HG03095 (cell line): ENCODE measurements at regions not wholly inside any gene's neighbourhood (a gene's known extent, or its start where the extent isn't known, plus 50 kb on each side); places are given as distances from the start of the nearest gene placed in this dataset.

Experiments used
- ATAC-seq: cut with Tn5 transposase; IDR thresholded peaks from one replicate; pipeline ENCODE4 v1.9.1; 2021; ENCODE audit warnings: moderate library complexity; ENCODE audit not compliant: unreplicated experiment

DNA sequence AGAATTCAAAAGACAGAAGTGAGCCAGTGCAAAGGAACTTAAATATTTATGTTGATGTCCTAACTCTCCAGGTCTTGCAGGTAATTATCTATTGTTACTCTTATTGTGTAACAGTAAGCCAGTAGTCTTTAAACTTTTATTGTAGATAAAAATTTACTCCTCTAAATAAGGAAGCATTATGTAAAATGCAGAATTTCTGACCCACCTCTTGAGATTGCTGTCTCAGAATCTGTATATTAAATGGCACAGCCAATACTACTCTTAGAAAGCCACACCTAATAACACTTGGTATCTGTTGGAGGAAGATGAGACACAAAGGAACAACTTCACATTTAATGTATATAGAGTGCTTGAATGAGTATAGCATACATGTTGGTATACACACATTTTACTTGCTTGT is 613.5 kb upstream of the ZNF804A start:
- ATAC-seq, result no peak

DNA sequence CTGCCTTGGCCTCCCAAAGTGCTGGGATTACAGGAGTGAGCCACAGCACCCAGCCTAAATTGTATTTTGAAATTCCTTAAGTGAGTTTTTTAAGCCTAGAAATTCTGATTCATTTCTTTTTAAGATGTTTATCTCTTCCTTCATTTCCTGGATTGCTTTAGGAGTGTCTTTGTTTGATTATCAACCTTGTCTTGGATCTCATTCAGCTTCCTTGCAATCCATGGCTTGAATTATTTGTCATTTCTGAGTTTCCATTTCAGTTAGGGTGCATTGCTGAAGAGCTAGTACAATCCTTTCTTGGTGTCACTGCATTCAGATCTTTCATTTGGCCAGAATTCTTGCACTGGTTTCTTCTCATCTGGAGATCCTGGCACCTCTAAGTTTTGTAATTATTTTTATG is 606.4 kb upstream of the ZNF804A start:
- no peak for ATAC-seq

DNA sequence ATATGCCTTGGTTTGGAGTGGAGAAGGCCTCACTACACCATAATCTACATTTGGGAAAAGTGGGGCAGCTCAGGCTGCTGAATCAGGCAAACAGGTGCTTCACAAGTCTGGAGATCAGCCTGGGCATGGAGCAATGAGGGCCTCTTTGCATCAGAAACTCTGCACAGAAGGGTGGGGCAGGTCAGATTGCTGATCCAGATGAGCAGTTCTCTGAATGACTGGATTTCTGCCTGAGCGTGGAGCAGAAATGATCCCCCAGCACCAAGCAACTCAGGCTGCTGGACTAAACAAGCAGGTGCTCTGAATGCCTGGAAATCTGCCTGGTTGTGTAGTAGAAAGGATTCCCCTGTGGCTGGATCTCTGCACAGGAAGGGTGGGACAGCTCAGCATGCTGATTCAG is 605.3 kb upstream of the ZNF804A start:
- ATAC-seq, result peak; percentile 61

DNA sequence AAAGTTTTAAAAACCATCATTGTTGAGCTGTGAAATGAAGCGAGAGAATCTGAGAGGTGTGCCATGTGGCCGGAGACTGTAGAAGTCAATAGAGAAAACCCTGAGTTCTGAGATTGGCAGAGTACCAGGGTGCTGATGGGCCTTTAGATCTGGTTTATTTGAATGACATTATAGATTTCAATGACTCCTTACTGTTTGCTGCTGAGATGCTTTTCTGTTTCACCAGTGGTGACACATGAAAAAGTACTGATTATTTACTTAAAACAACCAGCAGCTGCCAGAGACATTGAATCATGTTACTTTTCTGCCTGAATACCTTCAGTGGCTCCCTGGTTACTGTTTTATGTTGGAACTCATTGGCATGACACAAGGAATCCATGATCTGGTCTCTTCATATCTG is 602.7 kb upstream of the ZNF804A start:
- ATAC-seq, result no peak

GRCh38 chr2:183996825-183997793 is 601.2 kb upstream of the ZNF804A start:
- no peak for ATAC-seq

DNA sequence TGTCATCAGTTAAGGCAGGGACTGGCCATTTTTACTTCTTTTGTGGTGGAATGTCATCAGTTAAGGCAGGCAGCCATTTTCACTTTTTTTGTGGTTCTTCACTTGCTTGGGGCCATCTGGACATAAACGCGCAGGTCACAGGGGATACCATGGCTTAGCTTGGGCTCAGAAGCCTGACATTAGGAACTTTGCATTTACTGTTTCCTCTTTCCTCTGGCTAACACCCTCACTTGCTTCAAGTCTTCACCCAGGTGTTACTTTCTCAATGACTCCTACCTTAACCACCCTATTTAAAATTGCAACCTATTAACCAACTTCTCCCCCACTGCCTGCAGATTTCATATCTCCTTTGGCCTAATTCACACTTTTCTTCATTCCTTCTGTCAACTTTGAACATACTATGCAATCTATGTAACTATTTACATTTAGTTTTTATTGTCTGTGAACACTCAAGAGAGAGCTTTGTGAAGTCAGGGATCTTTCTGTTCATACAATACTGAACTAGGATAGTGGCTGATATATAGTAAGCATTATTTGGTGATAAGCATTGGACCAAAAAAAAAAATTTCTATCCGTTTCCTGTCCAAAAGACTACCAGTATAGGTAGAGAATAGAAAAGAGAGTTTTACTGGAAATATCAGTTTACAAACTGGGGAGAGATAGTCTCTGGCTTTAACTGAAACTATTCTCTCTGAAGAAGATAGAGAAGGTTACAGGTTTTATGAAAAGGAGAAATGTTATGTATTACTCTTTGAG is 600.1 kb upstream of the ZNF804A start:
- ATAC-seq, result peak; percentile 93

GRCh38 chr2:183998797-183999190 is 599.5 kb upstream of the ZNF804A start:
- peak; percentile 26 for ATAC-seq

DNA sequence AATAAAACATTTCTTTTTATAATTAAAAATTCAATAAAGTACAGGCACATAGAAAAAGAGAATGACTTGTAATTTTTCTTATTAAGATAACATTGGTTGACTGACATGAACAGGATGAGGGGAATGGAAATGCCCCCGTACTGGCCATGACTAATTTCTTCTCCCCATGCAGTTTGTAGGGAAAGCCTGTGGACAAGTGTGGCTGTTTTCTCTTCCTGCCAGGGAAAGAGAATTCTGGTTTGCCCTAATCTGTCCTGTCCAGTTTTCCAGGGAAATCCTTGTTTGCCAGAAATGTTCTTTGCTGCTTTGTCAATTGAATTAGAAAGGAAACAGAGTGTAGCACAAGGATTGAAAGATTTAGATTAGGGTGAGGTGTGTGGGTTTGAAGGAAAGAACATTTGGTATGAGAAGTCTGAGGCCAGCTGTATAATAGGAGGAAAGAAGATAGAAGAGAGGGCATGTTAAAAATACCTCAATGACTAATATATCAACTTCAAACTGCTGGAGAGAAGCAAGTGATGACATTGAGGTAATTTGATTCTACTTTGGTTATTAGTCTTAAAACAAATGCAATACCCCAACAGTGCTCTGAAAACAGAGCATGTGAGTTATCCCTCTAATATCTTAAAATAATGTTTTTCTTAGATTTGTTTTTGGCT is 593.9 kb upstream of the ZNF804A start:
- peak; percentile 93 for ATAC-seq

DNA sequence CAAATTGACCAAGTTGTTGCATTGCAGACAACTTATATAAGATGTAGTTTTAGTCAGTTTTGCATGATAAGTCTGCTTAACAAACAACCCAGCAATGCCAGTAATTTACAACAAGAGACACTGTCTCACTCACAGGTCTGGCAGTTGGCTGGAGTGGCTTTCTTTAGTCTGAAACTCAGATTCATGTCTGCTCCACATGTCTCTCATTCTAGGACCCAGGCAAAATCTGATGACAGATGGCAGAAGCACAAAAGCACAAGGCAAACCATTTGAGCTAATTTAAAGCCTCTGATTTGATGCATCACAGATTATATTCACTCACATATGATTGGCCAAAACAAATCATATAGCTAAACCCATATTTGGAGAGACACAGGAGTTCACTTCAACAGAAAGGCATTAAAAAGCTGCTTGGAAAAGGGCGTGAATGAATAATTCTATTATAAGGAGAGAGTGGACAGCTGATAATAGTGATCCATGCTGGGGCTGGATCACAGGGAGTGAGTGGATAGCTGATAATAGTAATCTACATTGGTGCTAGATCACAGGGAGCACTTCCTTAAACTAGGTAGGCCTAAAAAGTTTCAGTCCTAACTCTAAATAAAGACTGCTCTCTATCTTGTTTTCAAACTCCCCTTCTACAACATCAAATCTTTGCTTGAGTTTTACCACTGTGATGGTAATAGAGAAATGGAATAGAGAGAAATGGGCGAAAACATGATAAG is 593.2 kb upstream of the ZNF804A start:
- peak; percentile 48 for ATAC-seq

DNA sequence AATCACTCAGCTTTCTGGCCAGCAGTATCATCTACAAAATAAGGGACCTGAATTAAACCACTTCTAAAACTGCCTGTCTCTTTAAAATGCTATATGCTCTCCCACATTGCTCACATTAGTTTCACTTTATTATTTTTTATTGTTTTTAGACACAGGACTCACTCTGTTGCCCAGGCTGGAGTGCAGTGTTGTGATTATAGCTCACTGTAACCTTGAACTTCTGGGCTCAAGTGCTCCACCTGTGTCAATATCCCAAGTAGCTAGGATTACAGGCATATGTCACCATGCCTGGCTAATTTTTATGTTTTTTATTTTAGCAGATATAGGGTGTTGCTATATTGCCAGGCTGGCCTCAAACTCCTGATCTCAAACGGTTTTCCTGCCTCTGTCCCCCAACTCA is 591.3 kb upstream of the ZNF804A start:
- no peak for ATAC-seq

DNA sequence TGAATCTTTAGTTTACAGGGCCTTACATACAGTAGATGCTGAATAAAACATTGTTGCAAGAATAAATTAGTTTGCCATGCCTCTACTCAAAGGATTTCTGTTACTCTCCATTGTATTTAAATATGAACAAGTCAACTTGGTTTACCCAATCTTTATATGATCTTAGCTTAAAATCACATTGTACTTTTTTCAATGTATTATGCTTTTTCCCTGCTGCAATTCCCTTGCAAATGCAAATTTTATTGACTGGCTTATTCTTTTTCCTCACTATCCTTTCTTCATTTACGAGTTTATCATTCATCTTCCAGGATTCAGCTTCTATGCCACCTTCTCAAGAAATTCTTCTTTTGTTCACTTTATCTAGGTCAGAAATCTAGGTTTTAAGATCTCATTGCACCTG is 571.4 kb upstream of the ZNF804A start:
- ATAC-seq, result no peak

- ATAC-seq, result no peak
These were observed 568.1 kb upstream of the ZNF804A start for GRCh38 chr2:184030245-184030644.

DNA sequence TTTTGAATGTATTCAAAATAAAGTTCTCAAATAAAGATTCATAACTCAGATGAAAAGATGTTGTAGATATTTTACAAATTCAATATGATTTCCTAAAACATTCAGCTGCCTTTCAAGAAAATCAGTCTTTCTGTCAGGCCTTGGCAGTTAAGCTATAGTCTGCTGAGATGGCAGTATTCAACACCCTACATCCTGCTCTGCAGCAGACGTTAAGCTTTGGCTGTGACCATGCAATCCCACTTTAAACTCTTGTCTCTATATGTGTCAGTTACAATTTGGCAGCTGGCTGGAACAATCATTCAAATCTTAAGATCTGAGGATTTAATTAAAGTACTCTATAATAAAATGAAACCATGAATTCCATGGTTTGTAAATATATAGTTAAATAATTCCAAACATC is 567.3 kb upstream of the ZNF804A start:
- ATAC-seq, result no peak

DNA sequence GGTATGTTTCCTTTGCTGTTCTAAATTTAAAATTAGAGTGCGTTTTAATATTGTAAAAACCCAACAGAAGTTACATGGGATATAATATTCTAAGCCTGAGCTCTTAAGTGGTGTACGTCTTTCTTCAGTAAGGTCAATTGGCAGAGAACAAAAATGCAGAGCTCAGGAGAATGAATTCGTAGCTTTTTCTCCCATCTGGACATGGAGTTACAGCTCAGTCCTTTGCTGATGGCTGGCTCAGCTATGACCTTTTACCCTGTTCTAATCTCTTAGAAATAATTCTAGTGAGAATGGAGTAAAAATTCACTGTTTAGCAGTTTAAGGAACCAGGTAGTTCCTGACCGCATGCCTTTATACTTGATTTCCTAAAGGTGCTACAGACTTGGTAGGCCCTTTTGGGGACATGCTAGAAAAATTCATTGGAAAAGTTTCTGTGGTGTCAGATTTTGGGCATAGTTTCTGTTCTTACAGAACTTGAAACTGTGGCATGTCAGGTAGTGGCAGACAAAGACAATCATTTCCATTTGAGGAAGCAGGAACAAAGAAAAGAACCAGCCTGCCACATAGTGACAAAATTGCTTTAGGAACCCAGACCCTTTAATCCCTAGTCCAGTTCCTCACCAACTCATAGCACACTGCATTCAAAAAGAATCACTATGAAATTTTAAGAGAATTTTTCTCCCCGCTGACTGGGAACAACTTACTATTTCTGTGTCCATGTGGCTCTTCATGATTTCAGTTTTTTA is 566.8 kb upstream of the ZNF804A start:
- peak; percentile 60 for ATAC-seq

- ATAC-seq, result no peak
These were observed 565.3 kb upstream of the ZNF804A start for GRCh38 chr2:184032983-184033382.

- no peak for ATAC-seq
These were observed 561.1 kb upstream of the ZNF804A start for GRCh38 chr2:184037273-184037672.

DNA sequence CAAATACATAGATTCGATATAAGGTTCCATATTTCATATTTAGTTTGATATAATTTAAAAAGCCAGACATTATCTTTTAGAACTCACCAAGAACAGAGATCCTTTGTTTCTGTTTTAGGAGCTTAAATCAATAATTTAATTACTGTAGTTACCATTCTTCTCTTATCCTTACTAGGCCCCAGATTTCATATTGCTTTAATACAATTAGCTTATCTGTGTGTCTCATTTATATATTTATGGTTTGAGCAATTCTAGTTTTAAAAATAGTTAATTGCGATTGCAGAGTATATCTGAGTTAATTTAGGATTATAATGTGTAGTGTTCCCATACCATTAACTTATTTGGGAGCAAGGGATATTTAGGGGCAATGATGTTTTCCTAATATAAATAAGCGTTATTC is 558.8 kb upstream of the ZNF804A start:
- ATAC-seq, result no peak

GRCh38 chr2:184040230-184040629 is 558.1 kb upstream of the ZNF804A start:
- no peak for ATAC-seq

GRCh38 chr2:184041077-184041476 is 557.3 kb upstream of the ZNF804A start:
- no peak for ATAC-seq

- ATAC-seq, result no peak
These were observed 556.6 kb upstream of the ZNF804A start for GRCh38 chr2:184041777-184042176.
